GM12874 (cell line): ENCODE measurements at regions not wholly inside any gene's neighbourhood (a gene's known extent, or its start where the extent isn't known, plus 50 kb on each side); places are given as distances from the start of the nearest gene placed in this dataset.

Experiments used
- CTCF ChIP-seq: IDR thresholded peaks from 2 replicates; pipeline ENCODE4 v1.5.1; 2011; ENCODE audit warnings: low read depth, mild to moderate bottlenecking, control low read depth, low read length, moderate library complexity; ENCODE audit not compliant: insufficient read depth

- TF ChIP-seq CTCF: no peak
These were observed 110.4 kb upstream of the BMP2 start for GRCh38 chr20:6657111-6657510.

- no peak for TF ChIP-seq CTCF
These were observed 112.8 kb upstream of the BMP2 start for GRCh38 chr20:6654513-6655252.

- TF ChIP-seq CTCF: no peak
These were observed 115.9 kb upstream of the BMP2 start for GRCh38 chr20:6651561-6651960.

- TF ChIP-seq CTCF: no peak
These were observed 116.5 kb upstream of the BMP2 start for GRCh38 chr20:6651016-6651415.

- TF ChIP-seq CTCF: no peak
These were observed 121.4 kb upstream of the BMP2 start for GRCh38 chr20:6646021-6646636.

GRCh38 chr20:6644813-6645628, 122.5 kb upstream of the BMP2 start:
- no peak for TF ChIP-seq CTCF

GRCh38 chr20:6641012-6641411, 126.5 kb upstream of the BMP2 start:
- no peak for TF ChIP-seq CTCF
